Uterus (tissue), 3 donors: ENCODE measurements at regions not wholly inside any gene's neighbourhood (a gene's known extent, or its start where the extent isn't known, plus 50 kb on each side); places are given as distances from the start of the nearest gene placed in this dataset.

Experiments used
- DNase-seq, 2 donors: peaks; one replicate each; pipeline ENCODE4 v3.0.0-alpha.2; 2019 to 2020
- H3K27ac ChIP-seq, 2 donors: fragments of 200-600 bp; sonication (generic); 1 replicate in 1 of 2; 2 replicates in 1 of 2; pipeline ENCODE4 v1.5.1; 2016 to 2018
- H3K27me3 ChIP-seq, 2 donors: fragments of 200-600 bp; sonication (generic); one replicate each; pipeline ENCODE4 v1.5.1; 2018 to 2019; ENCODE audit warnings: control low read depth in 1 of 2
- H3K36me3 ChIP-seq, 2 donors: fragments of 200-600 bp; sonication (generic); one replicate each; pipeline ENCODE4 v1.5.1; 2019; ENCODE audit warnings: control low read depth in 1 of 2
- H3K4me1 ChIP-seq, 2 donors: fragments of 200-600 bp; sonication (generic); one replicate each; pipeline ENCODE4 v1.5.1; 2018 to 2019; ENCODE audit warnings: control low read depth in 1 of 2
- H3K4me3 ChIP-seq, 2 donors: fragments of 200-600 bp; sonication (generic); 1 replicate in 1 of 2; 2 replicates in 1 of 2; pipeline ENCODE4 v1.5.1; 2018 to 2019; ENCODE audit warnings: mild to moderate bottlenecking in 1 of 2
- H3K9me3 ChIP-seq, 2 donors: fragments of 200-600 bp; sonication (generic); one replicate each; pipeline ENCODE4 v1.5.1; 2019; ENCODE audit warnings: control low read depth in 1 of 2
- POLR2A ChIP-seq, 2 donors: fragments of 450-650 bp; IDR thresholded peaks; one replicate each; pipeline ENCODE4 v1.6.1; 2016; ENCODE audit warnings: antibody characterized with exemption in 2 of 2, mild to moderate bottlenecking in 1 of 2, moderate library complexity in 1 of 2
- intact Hi-C: fragments of 100-400 bp; cut with DNase I; formaldehyde crosslinking; loops from one replicate; pipeline ENCODE4 v1.15.1; 2023; ENCODE audit warnings: low total_unique reads
- TF ChIP-seq, protein P1 (sequence below), 4 experiments: fragments of 200-600 bp in 2 of 4; fragments of 450-650 bp in 2 of 4; sonication (generic) in 2 of 4; IDR thresholded peaks; one replicate each; pipeline ENCODE4 v1.5.1; 2016 to 2019; ENCODE audit warnings: antibody characterized with exemption in 4 of 4, mild to moderate bottlenecking in 2 of 4, moderate library complexity in 1 of 4
- donor health status: DM: yes; HTN: yes; CAD: no.

DNA sequence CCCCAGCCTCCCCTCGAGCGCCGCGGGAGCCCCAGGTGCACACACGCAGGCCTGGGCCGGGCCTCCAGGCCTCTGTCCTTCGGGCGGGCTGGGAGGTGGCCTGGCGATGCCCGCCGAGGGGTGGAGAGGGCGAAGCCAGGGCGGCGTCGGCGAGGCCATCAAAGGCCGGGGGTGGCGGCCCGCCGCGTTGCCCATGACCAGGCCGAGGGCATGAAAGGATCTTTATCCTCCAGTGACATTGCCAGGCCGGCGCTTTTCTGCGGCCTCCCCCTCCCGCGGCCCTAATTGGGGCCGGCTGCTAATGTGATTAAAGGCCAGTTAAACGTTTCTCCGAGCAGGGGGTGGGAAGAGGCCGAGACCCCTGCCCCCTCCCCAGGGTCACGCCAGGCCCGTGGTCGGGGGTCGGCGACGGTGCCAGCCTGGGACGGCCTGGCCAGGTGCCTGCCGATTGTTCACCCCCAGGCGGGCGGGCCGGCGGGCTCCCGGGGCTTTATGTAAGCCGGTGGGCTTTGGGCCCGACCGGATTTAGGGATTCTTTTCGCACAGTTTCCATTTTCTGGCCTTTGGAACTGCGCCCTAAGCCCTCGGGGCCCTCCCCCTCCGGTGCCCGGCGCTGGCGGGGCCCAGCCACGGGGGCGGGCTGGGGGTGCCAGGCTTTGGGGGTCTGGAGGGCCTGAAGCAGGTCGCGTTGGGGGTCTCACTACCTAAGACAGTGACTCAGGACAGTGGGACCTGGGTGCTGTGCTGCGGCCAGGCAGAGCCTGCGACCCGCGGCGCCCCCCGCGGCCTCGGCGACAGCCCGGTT is 103.2 kb upstream of the DIO3 start:
- Histone ChIP-seq H3K27ac (no peak overlapping the region), H3K9me3 (no peaks in the 10 kb centered on the region), H3K27me3 (peaks cover 15 to 23% of the 10 kb centered on the region in 2 donors), H3K4me3 (peak overlapping the region in 1 of 2 donors; percentile 10), H3K36me3 (no peaks in the 10 kb centered on the region), H3K4me1 (peaks cover 0 to 12% of the 10 kb centered on the region in 2 donors)
- intact Hi-C loops = no loop called here
- DNase-seq = no peak
- TF ChIP-seq POLR2A (IDR thresholded peaks at IDR 0.05) = no peak
- TF ChIP-seq, protein P1, sequence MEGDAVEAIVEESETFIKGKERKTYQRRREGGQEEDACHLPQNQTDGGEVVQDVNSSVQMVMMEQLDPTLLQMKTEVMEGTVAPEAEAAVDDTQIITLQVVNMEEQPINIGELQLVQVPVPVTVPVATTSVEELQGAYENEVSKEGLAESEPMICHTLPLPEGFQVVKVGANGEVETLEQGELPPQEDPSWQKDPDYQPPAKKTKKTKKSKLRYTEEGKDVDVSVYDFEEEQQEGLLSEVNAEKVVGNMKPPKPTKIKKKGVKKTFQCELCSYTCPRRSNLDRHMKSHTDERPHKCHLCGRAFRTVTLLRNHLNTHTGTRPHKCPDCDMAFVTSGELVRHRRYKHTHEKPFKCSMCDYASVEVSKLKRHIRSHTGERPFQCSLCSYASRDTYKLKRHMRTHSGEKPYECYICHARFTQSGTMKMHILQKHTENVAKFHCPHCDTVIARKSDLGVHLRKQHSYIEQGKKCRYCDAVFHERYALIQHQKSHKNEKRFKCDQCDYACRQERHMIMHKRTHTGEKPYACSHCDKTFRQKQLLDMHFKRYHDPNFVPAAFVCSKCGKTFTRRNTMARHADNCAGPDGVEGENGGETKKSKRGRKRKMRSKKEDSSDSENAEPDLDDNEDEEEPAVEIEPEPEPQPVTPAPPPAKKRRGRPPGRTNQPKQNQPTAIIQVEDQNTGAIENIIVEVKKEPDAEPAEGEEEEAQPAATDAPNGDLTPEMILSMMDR (IDR thresholded peaks at IDR 0.05) = no peak

DNA sequence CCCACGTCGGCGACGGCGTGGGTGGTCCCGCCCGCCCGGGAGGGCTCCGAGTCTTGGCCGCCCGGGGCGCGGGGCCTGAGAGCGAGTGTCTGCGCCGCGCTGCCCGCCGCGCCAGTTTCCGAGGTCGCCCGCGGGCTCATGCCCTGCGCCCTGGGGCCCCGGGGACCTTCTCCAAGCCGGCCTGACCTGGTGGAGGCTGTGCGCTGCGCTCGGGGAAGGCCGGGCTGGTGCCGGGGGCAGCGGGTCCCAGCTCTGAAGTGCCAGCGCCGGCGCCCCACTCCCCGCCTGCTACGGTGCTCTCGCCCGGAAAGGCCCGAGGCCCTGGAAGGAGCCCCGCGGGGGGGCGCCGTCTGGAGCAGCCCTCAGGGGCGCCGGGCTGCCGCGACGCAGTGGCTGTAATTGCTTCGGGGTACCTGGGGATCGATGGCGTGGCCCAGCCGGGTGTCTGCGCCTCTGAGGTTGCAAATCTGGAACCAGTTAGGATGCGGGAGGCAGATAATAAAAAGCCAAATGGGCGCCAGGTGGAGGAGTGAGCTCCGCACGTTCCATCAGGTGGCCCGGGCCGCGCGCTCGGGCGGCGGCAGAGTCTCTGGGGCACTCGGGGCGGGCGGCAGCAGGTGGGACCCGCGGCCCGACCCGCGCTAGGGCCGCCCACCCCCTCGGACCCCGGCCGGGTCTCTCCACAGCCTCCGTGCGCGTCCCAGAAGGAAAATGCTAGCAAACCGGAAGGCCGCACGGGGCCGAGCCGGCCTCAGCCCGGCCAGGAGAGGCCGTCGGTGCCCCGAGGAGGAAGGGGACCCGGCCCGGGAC is 102.3 kb upstream of the DIO3 start:
- DNase-seq = no peak
- no peaks in the 10 kb centered on the region for H3K36me3 ChIP-seq
- no peak overlapping the region for H3K27ac ChIP-seq
- TF ChIP-seq POLR2A (IDR thresholded peaks at IDR 0.05) = no peak
- TF ChIP-seq, protein P1 (IDR thresholded peaks at IDR 0.05) = no peak
- H3K9me3 ChIP-seq = no peaks in the 10 kb centered on the region
- H3K27me3 ChIP-seq = peaks cover 15 to 23% of the 10 kb centered on the region in 2 donors
- peak overlapping the region in 1 of 2 donors; percentile 10 for H3K4me3 ChIP-seq
- H3K4me1 ChIP-seq = peaks cover 0 to 12% of the 10 kb centered on the region in 2 donors
- intact Hi-C loops = no loop called here

DNA sequence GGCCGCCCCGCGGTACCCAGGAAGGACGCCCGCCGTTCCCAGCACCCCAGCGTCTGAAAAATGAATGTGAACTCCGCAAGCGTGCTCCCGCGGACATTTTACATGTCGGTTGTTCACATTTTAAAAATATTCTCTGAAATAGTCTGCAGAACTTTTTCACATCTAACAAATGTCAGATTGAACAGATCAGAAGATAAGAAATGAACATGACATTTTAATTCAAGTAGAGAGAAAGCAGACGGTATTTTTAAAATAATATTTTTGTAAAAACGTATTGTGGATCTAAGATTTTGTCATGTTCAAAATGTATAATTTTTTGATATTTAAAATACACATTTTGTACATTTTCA is 101.8 kb upstream of the DIO3 start:
- TF ChIP-seq, protein P1 (IDR thresholded peaks at IDR 0.05) = no peak
- TF ChIP-seq POLR2A (IDR thresholded peaks at IDR 0.05) = no peak
- Histone ChIP-seq H3K36me3 (no peaks in the 10 kb centered on the region), H3K4me3 (no peak overlapping the region), H3K27me3 (peaks cover 15 to 23% of the 10 kb centered on the region in 2 donors), H3K9me3 (no peaks in the 10 kb centered on the region), H3K4me1 (peaks cover 0 to 12% of the 10 kb centered on the region in 2 donors), H3K27ac (no peak overlapping the region)
- DNase-seq = no peak
- intact Hi-C loops = no loop called here

DNA sequence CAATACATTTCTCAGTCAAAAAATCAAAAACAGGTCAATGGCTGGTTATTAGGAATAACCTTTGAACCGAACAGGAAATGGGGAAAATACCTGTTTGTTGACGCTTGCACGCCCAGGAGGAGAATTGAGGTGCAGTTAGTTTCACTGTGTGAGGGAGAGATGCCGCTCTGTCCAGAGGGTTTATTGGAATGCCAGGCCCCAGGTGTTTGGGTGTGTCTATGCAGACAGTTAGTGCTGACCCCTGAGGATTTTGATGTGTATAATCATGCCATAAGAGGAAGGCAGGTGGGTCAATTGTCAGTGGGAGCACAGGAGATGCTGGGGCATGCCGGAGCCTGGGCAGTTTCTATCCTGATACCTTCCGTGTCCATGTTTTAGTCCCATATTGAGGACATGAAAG is 100.8 kb upstream of the DIO3 start:
- peaks cover 15 to 23% of the 10 kb centered on the region in 2 donors for H3K27me3 ChIP-seq
- no peak overlapping the region for H3K27ac ChIP-seq
- H3K36me3 ChIP-seq = no peaks in the 10 kb centered on the region
- TF ChIP-seq, protein P1 (IDR thresholded peaks at IDR 0.05) = no peak
- no peak for TF ChIP-seq POLR2A (IDR thresholded peaks at IDR 0.05)
- peaks cover 0 to 12% of the 10 kb centered on the region in 2 donors for H3K4me1 ChIP-seq
- no peak for DNase-seq
- intact Hi-C loops = no loop called here
- H3K4me3 ChIP-seq = no peak overlapping the region
- no peaks in the 10 kb centered on the region for H3K9me3 ChIP-seq
